ENCODE measurements at regions not wholly inside any gene's neighbourhood (a gene's known extent, or its start where the extent isn't known, plus 50 kb on each side); places are given as distances from the start of the nearest gene placed in this dataset.
A peak's percentile ranks its signal among the peaks of the same experiment; 100 is the strongest.

DNA sequence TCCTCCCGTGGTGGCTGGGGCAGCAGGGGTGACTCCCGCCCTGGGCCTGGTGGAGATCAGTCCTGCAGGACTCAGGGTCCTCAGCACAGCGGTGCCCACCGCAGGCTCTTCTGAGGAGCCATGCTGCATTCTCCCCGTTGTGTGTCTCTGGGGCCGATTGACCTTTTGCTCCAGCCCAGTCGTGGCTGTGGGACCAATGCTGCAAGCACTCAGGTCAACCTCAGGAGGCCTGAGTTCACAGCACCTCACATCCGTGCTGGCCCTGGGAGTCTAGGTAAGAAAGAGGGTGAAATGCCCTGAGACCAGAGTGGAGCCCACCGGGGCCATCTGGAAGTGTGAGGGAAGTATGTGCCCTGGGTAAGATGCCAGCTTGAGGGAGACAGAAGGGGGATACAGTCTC is 316.1 kb upstream of the B3GAT1 start:
- peaks cover 9 to 22% (median 11%) of the 10 kb centered on the region in 4 experiments for H3K4me1 ChIP-seq (replicated peaks in 1 of 4; ENCODE audit: control insufficient read depth in 3 of 4, insufficient read depth in 4 of 4, low read length in 3 of 4)
- POLR2A ChIA-PET (ENCODE audit: partially characterized antibody): no interaction called here
- no peak for TF ChIP-seq USF2 (IDR thresholded peaks at IDR 0.05; ENCODE audit: low read length)
- no peak for TF ChIP-seq POLR2A (IDR thresholded peaks at IDR 0.05; ENCODE audit: control extremely low read depth in 1 of 2, low read depth in 2 of 2, low read length in 2 of 2)
- no peak for TF ChIP-seq BRCA1 (IDR thresholded peaks at IDR 0.05; ENCODE audit: low read depth, low read length)
- TF ChIP-seq, protein P1, sequence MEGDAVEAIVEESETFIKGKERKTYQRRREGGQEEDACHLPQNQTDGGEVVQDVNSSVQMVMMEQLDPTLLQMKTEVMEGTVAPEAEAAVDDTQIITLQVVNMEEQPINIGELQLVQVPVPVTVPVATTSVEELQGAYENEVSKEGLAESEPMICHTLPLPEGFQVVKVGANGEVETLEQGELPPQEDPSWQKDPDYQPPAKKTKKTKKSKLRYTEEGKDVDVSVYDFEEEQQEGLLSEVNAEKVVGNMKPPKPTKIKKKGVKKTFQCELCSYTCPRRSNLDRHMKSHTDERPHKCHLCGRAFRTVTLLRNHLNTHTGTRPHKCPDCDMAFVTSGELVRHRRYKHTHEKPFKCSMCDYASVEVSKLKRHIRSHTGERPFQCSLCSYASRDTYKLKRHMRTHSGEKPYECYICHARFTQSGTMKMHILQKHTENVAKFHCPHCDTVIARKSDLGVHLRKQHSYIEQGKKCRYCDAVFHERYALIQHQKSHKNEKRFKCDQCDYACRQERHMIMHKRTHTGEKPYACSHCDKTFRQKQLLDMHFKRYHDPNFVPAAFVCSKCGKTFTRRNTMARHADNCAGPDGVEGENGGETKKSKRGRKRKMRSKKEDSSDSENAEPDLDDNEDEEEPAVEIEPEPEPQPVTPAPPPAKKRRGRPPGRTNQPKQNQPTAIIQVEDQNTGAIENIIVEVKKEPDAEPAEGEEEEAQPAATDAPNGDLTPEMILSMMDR (IDR thresholded peaks at IDR 0.05; ENCODE audit: control extremely low read depth in 1 of 3, insufficient read depth in 1 of 3, low read depth in 1 of 3, low read length in 3 of 3): no peak
- TF ChIP-seq SUZ12 (IDR thresholded peaks at IDR 0.05; ENCODE audit: low read length): no peak
- no peak for TF ChIP-seq JUND (IDR thresholded peaks at IDR 0.05; ENCODE audit: low read length)
- TF ChIP-seq YY1 (IDR thresholded peaks at IDR 0.05; ENCODE audit: low read depth, low read length): no peak
- no peak for TF ChIP-seq TEAD4 (IDR thresholded peaks at IDR 0.05; ENCODE audit: low read depth, low read length)
- TF ChIP-seq EZH2 (IDR thresholded peaks at IDR 0.05; ENCODE audit: low read depth, low read length, severe bottlenecking): no peak
- TF ChIP-seq ATF3 (IDR thresholded peaks at IDR 0.05; ENCODE audit: insufficient read depth, low read depth, low read length): no peak
- no peak for TF ChIP-seq RXRA (IDR thresholded peaks at IDR 0.05; ENCODE audit: insufficient read depth, low read depth, low read length)

More for the DNA sequence above, 316.1 kb upstream of the B3GAT1 start:
- no peak overlapping the region for H3K9ac ChIP-seq (replicated peaks in 1 of 4; ENCODE audit: extremely low read depth in 1 of 4, low read depth in 3 of 4, low read length in 3 of 4)
- no peak for DNase-seq (ENCODE audit: low read depth in 1 of 2, low spot score in 2 of 2)
- no peak for FAIRE-seq
- CTCF ChIA-PET (ENCODE audit: partially characterized antibody): interaction anchor here (0.8 kb wide), 1 partner anchor 65 kb away, joined by 3 read pairs; no protein-coding TSS in a partner anchor
- H4K91ac ChIP-seq (replicated peaks; ENCODE audit: insufficient read length, low read length): peak overlapping the region; percentile 19
- H3K9me3 ChIP-seq (ENCODE audit: insufficient read depth in 2 of 2, low read depth in 1 of 2, low read length in 1 of 2): no peaks in the 10 kb centered on the region
- H2BK120ac ChIP-seq (replicated peaks; ENCODE audit: low read depth, low read length): no peak overlapping the region
- WGBS, 2 experiments (ENCODE audit: extremely low coverage in 1 of 2, insufficient coverage in 1 of 2, insufficient read length in 1 of 2, insufficient replicate concordance in 2 of 2, low coverage in 1 of 2, low lambda C conversion rate in 2 of 2, missing lambda C conversion rate in 1 of 2): 97% methylated on average over 9 of the region's 9 CpGs; no CpG with 5 or more reads in 1 of the 2 experiments
- H3K79me1 ChIP-seq (ENCODE audit: low read depth, low read length): no peaks in the 10 kb centered on the region
- peak overlapping the region; percentile 5; the same call in 1 of the 2 replicates for H2BK15ac ChIP-seq (ENCODE audit: low read length)
- H2AFZ ChIP-seq (ENCODE audit: low read length): no peak overlapping the region
- H3K27ac ChIP-seq (ENCODE audit: low read depth, low read length): no peak overlapping the region
- H3K79me2 ChIP-seq (ENCODE audit: control insufficient read depth in 1 of 2, insufficient read depth in 2 of 2, low read length in 2 of 2): no peaks in the 10 kb centered on the region
- no peak overlapping the region for H4K8ac ChIP-seq (ENCODE audit: extremely low read depth, insufficient read depth, low read length)
- H3K4me2 ChIP-seq (ENCODE audit: insufficient read depth in 1 of 2, low read depth in 2 of 2, low read length in 2 of 2): no peak overlapping the region
- no peak overlapping the region for H3K4ac ChIP-seq (replicated peaks; ENCODE audit: insufficient read length, low read depth, low read length)
- H4K5ac ChIP-seq (ENCODE audit: insufficient read length, low read depth, low read length): no peak overlapping the region
- no peak overlapping the region for H3K4me3 ChIP-seq (ENCODE audit: extremely low read depth in 1 of 4, insufficient read depth in 2 of 4, low read depth in 3 of 4, low read length in 4 of 4)
- H3K23me2 ChIP-seq (ENCODE audit: low read depth, low read length): no peaks in the 10 kb centered on the region
- H2AK5ac ChIP-seq (ENCODE audit: low read depth, low read length): no peak overlapping the region
- no peaks in the 10 kb centered on the region for H3K36me3 ChIP-seq (ENCODE audit: control insufficient read depth in 2 of 4, insufficient read depth in 4 of 4, low read length in 3 of 4)
- no peak overlapping the region for H3K56ac ChIP-seq (replicated peaks; ENCODE audit: insufficient read length, low read depth, low read length)
- no peaks in the 10 kb centered on the region for H4K20me1 ChIP-seq (replicated peaks in 1 of 2; ENCODE audit: control insufficient read depth in 1 of 2, insufficient read depth in 2 of 2, low read length in 2 of 2)
- H2BK20ac ChIP-seq (ENCODE audit: low read length): 0 out of 2 replicates have a peak overlapping the region, but pooled peaks have one; percentile 18
- no peak overlapping the region for H2BK5ac ChIP-seq (ENCODE audit: low read depth, low read length)
- no peak overlapping the region; the same call in 1 of the 2 replicates for H3K18ac ChIP-seq (ENCODE audit: extremely low read depth, low read length)
- no peak overlapping the region for H3K14ac ChIP-seq (ENCODE audit: insufficient read length)
- H3K23ac ChIP-seq (ENCODE audit: insufficient read length): no peak overlapping the region
- H3K27me3 ChIP-seq (replicated peaks in 1 of 4; ENCODE audit: control insufficient read depth in 3 of 4, extremely low read depth in 1 of 4, insufficient read depth in 3 of 4, low read length in 3 of 4): no peaks in the 10 kb centered on the region
- H2BK12ac ChIP-seq (ENCODE audit: low read depth, low read length): no peak overlapping the region
